GM12892 (cell line): ENCODE measurements at regions not wholly inside any gene's neighbourhood (a gene's known extent, or its start where the extent isn't known, plus 50 kb on each side); places are given as distances from the start of the nearest gene placed in this dataset.
"Not testable (repeated sequence)": the region's sequence is repeated elsewhere in the genome, so short reads cannot be mapped to it uniquely, and the experiment has no call there.

Source experiments
- POLR2A ChIP-seq: IDR thresholded peaks from 2 replicates; pipeline ENCODE4 v1.6.1; 2011; ENCODE audit warnings: low read depth, low read length, control low read depth
- POLR2AphosphoS5 ChIP-seq: IDR thresholded peaks from 2 replicates; pipeline ENCODE4 v1.6.1; 2011; ENCODE audit warnings: low read depth, low read length, control low read depth
- TAF1 ChIP-seq: IDR thresholded peaks from 2 replicates; pipeline ENCODE4 v1.6.1; 2011; ENCODE audit warnings: low read depth, mild to moderate bottlenecking, control low read depth, low read length, borderline replicate concordance

DNA sequence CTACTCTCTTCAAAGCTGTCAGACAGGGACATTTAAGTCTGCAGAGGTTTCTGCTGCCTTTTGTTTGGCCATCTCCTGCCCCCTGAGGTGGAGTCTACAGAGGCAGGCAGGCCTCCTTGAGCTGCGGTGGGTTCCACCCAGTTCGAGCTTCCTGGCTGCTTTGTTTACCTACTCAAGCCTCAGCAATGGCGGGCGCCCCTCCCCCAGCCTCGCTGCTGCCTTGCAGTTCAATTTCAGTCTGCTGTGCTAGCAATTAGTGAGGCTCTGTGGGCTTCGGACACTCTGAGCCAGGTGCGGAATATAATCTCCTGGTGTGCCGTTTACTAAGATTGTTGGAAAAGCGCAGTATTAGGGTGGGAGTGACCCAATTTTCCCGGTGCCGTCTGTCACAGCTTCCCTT lies 86.0 kb downstream of the MSTN start:
- not testable (repeated sequence) for TF ChIP-seq POLR2A, POLR2AphosphoS5, TAF1
